ENCODE measurements at regions not wholly inside any gene's neighbourhood (a gene's known extent, or its start where the extent isn't known, plus 50 kb on each side); places are given as distances from the start of the nearest gene placed in this dataset.

DNA sequence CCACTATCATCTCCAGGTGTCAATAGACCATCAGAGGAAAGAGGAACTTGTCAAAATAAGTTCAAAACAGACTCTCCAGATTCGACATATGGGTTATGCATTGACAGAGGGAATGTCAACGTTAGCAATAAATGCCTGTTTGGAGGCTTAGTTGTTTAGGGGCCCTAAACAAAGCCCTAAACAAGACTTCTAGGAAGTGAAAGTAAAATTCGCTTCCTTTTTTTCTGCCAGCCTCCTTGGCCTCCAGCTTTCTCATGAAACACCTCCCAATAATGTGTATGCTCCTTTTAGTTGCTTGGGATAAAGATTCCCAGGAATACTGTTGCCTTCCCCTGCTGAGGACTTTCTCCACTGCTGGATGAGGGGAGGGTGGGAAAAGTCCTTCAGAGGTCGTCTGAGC is 70.9 kb upstream of the ARNT2 start (continued):
- TF ChIP-seq JUNB (IDR thresholded peaks at IDR 0.05; ENCODE audit: unreplicated experiment) (no peak), NANOG (IDR thresholded peaks at IDR 0.05; ENCODE audit: borderline replicate concordance) (no peak), POLR2AphosphoS5 (IDR thresholded peaks at IDR 0.05; ENCODE audit: low read depth) (no peak), EZH2phosphoT487 (IDR thresholded peaks at IDR 0.05; ENCODE audit: unreplicated experiment) (no peak), ZNF114 (CRISPR knock-in tag; IDR thresholded peaks at IDR 0.05) (no peak), ZNF331 (CRISPR knock-in tag; IDR thresholded peaks at IDR 0.05; ENCODE audit: low read depth) (no peak), CREB1 (CRISPR knock-in tag; IDR thresholded peaks at IDR 0.05; ENCODE audit: low read depth) (no peak), STAT1 (IDR thresholded peaks at IDR 0.05; ENCODE audit: unreplicated experiment) (no peak), EZH2 (IDR thresholded peaks at IDR 0.05; ENCODE audit: low read depth, unreplicated experiment) (no peak)
- TF ChIP-seq, protein P1, sequence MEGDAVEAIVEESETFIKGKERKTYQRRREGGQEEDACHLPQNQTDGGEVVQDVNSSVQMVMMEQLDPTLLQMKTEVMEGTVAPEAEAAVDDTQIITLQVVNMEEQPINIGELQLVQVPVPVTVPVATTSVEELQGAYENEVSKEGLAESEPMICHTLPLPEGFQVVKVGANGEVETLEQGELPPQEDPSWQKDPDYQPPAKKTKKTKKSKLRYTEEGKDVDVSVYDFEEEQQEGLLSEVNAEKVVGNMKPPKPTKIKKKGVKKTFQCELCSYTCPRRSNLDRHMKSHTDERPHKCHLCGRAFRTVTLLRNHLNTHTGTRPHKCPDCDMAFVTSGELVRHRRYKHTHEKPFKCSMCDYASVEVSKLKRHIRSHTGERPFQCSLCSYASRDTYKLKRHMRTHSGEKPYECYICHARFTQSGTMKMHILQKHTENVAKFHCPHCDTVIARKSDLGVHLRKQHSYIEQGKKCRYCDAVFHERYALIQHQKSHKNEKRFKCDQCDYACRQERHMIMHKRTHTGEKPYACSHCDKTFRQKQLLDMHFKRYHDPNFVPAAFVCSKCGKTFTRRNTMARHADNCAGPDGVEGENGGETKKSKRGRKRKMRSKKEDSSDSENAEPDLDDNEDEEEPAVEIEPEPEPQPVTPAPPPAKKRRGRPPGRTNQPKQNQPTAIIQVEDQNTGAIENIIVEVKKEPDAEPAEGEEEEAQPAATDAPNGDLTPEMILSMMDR (conservative IDR thresholded peaks at IDR 0.05; ENCODE audit: low read depth in 2 of 2) = no peak
- TF ChIP-seq, protein P2, sequence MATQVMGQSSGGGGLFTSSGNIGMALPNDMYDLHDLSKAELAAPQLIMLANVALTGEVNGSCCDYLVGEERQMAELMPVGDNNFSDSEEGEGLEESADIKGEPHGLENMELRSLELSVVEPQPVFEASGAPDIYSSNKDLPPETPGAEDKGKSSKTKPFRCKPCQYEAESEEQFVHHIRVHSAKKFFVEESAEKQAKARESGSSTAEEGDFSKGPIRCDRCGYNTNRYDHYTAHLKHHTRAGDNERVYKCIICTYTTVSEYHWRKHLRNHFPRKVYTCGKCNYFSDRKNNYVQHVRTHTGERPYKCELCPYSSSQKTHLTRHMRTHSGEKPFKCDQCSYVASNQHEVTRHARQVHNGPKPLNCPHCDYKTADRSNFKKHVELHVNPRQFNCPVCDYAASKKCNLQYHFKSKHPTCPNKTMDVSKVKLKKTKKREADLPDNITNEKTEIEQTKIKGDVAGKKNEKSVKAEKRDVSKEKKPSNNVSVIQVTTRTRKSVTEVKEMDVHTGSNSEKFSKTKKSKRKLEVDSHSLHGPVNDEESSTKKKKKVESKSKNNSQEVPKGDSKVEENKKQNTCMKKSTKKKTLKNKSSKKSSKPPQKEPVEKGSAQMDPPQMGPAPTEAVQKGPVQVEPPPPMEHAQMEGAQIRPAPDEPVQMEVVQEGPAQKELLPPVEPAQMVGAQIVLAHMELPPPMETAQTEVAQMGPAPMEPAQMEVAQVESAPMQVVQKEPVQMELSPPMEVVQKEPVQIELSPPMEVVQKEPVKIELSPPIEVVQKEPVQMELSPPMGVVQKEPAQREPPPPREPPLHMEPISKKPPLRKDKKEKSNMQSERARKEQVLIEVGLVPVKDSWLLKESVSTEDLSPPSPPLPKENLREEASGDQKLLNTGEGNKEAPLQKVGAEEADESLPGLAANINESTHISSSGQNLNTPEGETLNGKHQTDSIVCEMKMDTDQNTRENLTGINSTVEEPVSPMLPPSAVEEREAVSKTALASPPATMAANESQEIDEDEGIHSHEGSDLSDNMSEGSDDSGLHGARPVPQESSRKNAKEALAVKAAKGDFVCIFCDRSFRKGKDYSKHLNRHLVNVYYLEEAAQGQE (IDR thresholded peaks at IDR 0.05; ENCODE audit: unreplicated experiment) = no peak
- TF ChIP-seq, protein P3, sequence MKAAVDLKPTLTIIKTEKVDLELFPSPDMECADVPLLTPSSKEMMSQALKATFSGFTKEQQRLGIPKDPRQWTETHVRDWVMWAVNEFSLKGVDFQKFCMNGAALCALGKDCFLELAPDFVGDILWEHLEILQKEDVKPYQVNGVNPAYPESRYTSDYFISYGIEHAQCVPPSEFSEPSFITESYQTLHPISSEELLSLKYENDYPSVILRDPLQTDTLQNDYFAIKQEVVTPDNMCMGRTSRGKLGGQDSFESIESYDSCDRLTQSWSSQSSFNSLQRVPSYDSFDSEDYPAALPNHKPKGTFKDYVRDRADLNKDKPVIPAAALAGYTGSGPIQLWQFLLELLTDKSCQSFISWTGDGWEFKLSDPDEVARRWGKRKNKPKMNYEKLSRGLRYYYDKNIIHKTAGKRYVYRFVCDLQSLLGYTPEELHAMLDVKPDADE (IDR thresholded peaks at IDR 0.05) = no peak

DNA sequence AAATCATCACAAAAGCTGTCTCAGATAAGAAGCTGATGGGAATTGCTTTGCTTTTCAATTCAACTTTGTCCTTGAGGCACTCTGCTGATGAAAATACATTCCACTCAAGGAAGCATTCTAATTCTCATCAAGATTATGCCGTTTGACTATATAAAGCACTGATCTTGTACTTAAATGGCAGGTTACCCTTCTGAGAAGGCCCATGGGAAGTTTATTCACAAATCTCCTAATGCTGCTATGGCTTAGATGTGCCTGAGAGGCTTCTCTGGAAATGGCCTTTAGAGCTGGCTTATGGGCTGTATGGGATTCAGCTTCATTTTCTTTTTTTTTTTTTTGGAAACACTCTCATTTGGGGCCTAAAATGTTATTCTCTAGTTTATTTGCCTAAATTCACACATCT is 69.7 kb upstream of the ARNT2 start:
- H3K27ac Mint-ChIP-seq = no peak overlapping the region
- H3K9me3 Mint-ChIP-seq = no peaks in the 10 kb centered on the region
- no peaks in the 10 kb centered on the region for H3F3A ChIP-seq (replicated peaks; ENCODE audit: low read depth)
- no peaks in the 10 kb centered on the region for H3K4me1 Mint-ChIP-seq
- H3K36me3 ChIP-seq (ENCODE audit: insufficient read depth) = no peaks in the 10 kb centered on the region
- no peaks in the 10 kb centered on the region for H3K27me3 ChIP-seq (ENCODE audit: insufficient read depth)
- no peak overlapping the region for H3K4me3 Mint-ChIP-seq
- DNase-seq (ENCODE audit: low spot score) = no peak
- no peak overlapping the region for H3K4me2 ChIP-seq
- H3K36me3 Mint-ChIP-seq (ENCODE audit: low read depth) = no peaks in the 10 kb centered on the region
- no peak for ATAC-seq
- no peak overlapping the region for H3K4me3 ChIP-seq
- no peak for TF ChIP-seq ZNF331 (CRISPR knock-in tag; IDR thresholded peaks at IDR 0.05; ENCODE audit: low read depth)
- no peak for TF ChIP-seq STAT1 (IDR thresholded peaks at IDR 0.05; ENCODE audit: unreplicated experiment)
- no peak for TF ChIP-seq POLR2AphosphoS5 (IDR thresholded peaks at IDR 0.05; ENCODE audit: low read depth)
- no peak for TF ChIP-seq EZH2phosphoT487 (IDR thresholded peaks at IDR 0.05; ENCODE audit: unreplicated experiment)
- TF ChIP-seq, protein P3 (IDR thresholded peaks at IDR 0.05) = no peak
- TF ChIP-seq NANOG (IDR thresholded peaks at IDR 0.05; ENCODE audit: borderline replicate concordance) = no peak
- TF ChIP-seq, protein P1 (conservative IDR thresholded peaks at IDR 0.05; ENCODE audit: low read depth in 2 of 2) = no peak
- no peak for TF ChIP-seq ZNF114 (CRISPR knock-in tag; IDR thresholded peaks at IDR 0.05)
- no peak overlapping the region for H2AFZ ChIP-seq
- no peaks in the 10 kb centered on the region for H3K4me1 ChIP-seq (ENCODE audit: insufficient read depth)
- H4K20me1 ChIP-seq (replicated peaks; ENCODE audit: insufficient read depth) = no peaks in the 10 kb centered on the region
- H3K27me3 Mint-ChIP-seq (ENCODE audit: insufficient read depth, low read depth, poor library complexity) = no peaks in the 10 kb centered on the region
- peaks cover 3% of the 10 kb centered on the region; the same call in 1 of the 2 replicates for H3K9me2 ChIP-seq (ENCODE audit: insufficient read depth)
- H3K79me2 ChIP-seq (replicated peaks; ENCODE audit: insufficient read depth) = no peaks in the 10 kb centered on the region
- no peak overlapping the region for H3K27ac ChIP-seq (ENCODE audit: low read depth)
